Naive B cell (primary cell): ENCODE measurements at regions not wholly inside any gene's neighbourhood (a gene's known extent, or its start where the extent isn't known, plus 50 kb on each side); places are given as distances from the start of the nearest gene placed in this dataset.
"Not testable (repeated sequence)": the region's sequence is repeated elsewhere in the genome, so short reads cannot be mapped to it uniquely, and the experiment has no call there.

Source experiments
- ATAC-seq, 2 donors: fragments of 150-1000 bp; cut with Tn5 transposase; 2 replicates each; pipeline ENCODE4 v1.10.0; 2021; ENCODE audit warnings: low read depth in 2 of 2, mild to moderate bottlenecking in 2 of 2, moderate library complexity in 2 of 2
- DNase-seq: peaks from one replicate; pipeline ENCODE4 v3.0.0; 2022
- H3K27ac Mint-ChIP-seq, 6 donors: one replicate each; pipeline ENCODE4 v1.8.0; 2020 to 2022; ENCODE audit warnings: mild to moderate bottlenecking in 6 of 6, mixed read lengths in 6 of 6, moderate library complexity in 5 of 6, inconsistent platforms in 2 of 6
- H3K27me3 Mint-ChIP-seq, 3 donors: one replicate each; pipeline ENCODE4 v1.8.0; 2021 to 2022; ENCODE audit warnings: mixed read lengths in 3 of 3, mild to moderate bottlenecking in 1 of 3
- H3K36me3 Mint-ChIP-seq, 2 donors: one replicate each; pipeline ENCODE4 v1.8.0; 2020 to 2022; ENCODE audit warnings: mixed read lengths in 2 of 2, inconsistent platforms in 1 of 2, mild to moderate bottlenecking in 1 of 2
- H3K4me1 Mint-ChIP-seq, 3 donors: one replicate each; pipeline ENCODE4 v1.8.0; 2020 to 2022; ENCODE audit warnings: mixed read lengths in 3 of 3, inconsistent platforms in 1 of 3, mild to moderate bottlenecking in 1 of 3, moderate library complexity in 1 of 3
- H3K4me3 Mint-ChIP-seq, 8 donors: one replicate each; pipeline ENCODE4 v1.8.0; 2020 to 2022; ENCODE audit warnings: mild to moderate bottlenecking in 8 of 8, mixed read lengths in 8 of 8, moderate library complexity in 8 of 8, inconsistent platforms in 2 of 8
- H3K9me3 Mint-ChIP-seq, 7 donors: one replicate each; pipeline ENCODE4 v1.8.0; 2020 to 2022; ENCODE audit warnings: mixed read lengths in 7 of 7, mild to moderate bottlenecking in 5 of 7, inconsistent platforms in 2 of 7, moderate library complexity in 1 of 7

DNA sequence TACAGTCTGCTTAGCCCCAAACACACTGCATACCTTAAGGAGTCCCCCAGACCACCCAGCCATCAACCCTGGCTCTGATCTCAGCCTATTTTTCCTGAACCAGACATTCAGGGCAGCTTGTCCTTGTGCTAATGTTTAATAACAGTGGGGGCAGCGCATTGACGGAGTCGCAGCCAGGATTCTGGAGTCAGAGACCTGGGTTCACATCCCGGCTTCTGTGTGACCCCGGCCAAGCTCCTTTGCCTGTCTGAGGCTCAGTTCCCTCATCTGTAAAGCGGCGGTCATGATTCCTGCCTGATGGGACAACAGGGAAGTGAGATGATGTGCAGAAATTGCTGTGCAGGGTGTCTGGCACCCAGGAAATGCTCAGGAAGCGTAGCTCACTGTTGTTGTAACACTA, 63.1 kb downstream of the MATN1 start:
- H3K27me3 Mint-ChIP-seq: peaks cover 6 to 23% (median 20%) of the 10 kb centered on the region in 3 donors
- no peak for DNase-seq
- peaks cover 0 to 2% (median 0%) of the 10 kb centered on the region in 7 donors for H3K9me3 Mint-ChIP-seq
- H3K27ac Mint-ChIP-seq: no peak overlapping the region
- H3K36me3 Mint-ChIP-seq: no peaks in the 10 kb centered on the region
- no peak overlapping the region for H3K4me3 Mint-ChIP-seq
- H3K4me1 Mint-ChIP-seq: no peaks in the 10 kb centered on the region
- ATAC-seq: no peak

DNA sequence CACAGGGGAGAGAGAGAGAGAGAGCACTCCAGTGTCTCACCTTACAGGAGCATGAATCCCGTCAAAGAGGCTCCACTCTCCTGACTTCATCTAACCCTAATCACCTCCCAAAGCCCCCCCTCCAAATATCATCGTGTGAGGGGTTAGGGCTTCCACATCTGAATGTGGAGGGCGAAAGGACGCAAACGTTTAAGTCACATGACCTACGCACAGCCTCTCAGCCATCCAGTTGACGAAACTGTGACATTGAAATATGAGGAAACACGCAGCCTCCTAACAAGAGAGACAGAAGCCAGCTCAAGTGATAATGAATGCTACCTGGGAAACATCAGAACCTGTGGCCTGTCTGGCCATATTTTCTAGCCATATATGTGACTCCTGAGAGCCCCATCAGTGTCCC, 63.7 kb downstream of the MATN1 start:
- Mint-ChIP-seq H3K27ac (no peak overlapping the region), H3K9me3 (peaks cover 0 to 2% (median 0%) of the 10 kb centered on the region in 7 donors), H3K4me3 (no peak overlapping the region), H3K4me1 (no peaks in the 10 kb centered on the region), H3K27me3 (peaks cover 6 to 23% (median 20%) of the 10 kb centered on the region in 3 donors), H3K36me3 (no peaks in the 10 kb centered on the region)
- ATAC-seq (no peak), DNase-seq (no peak)

DNA sequence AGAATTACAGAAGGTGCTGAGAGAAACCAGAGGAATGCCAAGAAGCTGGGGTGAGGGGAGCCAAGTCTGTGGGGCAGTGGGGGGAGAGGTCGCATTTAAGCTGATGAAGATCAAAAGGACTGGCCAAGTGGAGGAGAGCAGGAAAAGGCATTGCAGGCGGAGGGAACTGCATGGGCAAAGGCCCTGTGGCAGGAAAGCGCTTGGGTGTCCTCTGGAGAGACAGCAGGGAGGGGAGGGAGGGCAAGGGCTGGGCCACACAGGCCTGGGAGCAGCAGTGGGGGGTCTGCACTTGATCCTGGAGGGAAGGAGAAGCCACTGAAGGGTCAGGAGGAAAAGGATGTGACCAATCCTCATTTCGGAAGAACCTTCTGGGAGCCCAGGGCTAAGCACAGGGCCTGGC, 65.0 kb downstream of the MATN1 start:
- H3K27ac Mint-ChIP-seq, H3K36me3 Mint-ChIP-seq, H3K9me3 Mint-ChIP-seq, H3K4me3 Mint-ChIP-seq, ATAC-seq, H3K4me1 Mint-ChIP-seq, DNase-seq: not testable (repeated sequence)
- H3K27me3 Mint-ChIP-seq: peaks cover 6 to 23% (median 20%) of the 10 kb centered on the region in 3 donors

DNA sequence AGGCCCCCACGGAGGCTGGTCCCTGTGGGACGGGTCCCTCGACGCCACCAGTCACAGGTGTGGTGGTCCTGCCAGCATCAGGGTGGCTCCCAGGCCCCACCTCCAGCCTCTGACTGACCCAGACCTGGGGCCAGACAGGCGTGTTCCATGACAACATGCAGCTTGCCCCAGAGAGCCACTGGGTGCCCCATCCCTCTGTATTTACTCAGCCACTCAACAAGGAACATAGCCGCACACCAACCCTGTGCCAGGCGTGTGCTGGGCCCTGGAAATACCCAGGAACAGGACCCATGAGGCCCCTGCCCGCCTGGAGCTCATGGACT, 65.4 kb downstream of the MATN1 start:
- Mint-ChIP-seq H3K4me3 (no peak overlapping the region), H3K27ac (no peak overlapping the region), H3K36me3 (no peaks in the 10 kb centered on the region), H3K27me3 (peaks cover 6 to 21% (median 20%) of the 10 kb centered on the region in 3 donors), H3K4me1 (no peaks in the 10 kb centered on the region), H3K9me3 (no peaks in the 10 kb centered on the region)
- DNase-seq (no peak), ATAC-seq (no peak)

DNA sequence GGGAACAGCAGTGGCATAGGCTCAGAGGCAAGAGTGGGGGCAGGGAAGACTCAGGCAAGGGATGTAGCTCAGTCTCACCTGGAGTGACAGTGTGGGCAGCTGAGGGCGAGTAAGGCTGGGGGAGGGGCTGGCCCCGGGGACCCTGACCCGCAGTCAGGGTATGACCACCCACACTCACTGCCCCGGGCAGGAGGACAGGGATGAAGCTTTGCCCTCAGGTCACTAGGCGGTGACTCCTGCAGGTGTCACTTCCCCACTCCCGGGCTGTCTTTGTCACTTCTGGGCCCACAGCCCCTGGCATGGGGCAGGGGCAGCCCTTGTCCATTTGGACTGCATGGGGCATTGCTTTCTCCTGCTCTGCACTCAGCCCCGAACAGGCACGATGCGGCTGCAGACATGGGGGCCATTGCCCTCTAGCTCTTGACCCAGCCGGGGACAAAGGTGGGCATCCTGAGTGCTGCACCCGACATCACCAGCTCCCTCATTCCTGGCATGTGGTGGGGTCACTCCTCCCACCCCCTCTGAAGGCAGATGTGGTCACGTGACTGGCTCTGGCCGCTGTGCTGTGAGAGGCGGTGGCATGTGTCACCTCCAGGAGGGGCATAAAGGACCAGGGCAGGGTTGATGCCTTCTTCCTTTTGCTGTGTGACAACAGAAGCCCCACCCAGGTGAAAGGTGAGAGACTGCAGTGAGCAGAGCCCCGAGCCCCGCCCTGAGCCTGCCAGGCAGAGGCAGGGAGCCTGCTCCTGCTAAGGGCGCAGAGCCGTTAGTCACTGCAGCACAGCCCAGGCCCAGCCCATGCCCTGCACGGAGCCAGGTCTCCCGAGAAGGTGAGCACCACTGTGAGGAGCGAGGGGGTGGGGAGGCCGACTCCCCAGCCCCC, 66.0 kb downstream of the MATN1 start:
- Mint-ChIP-seq H3K4me1 (no peaks in the 10 kb centered on the region), H3K27ac (no peak overlapping the region)
- ATAC-seq: no peak

DNA sequence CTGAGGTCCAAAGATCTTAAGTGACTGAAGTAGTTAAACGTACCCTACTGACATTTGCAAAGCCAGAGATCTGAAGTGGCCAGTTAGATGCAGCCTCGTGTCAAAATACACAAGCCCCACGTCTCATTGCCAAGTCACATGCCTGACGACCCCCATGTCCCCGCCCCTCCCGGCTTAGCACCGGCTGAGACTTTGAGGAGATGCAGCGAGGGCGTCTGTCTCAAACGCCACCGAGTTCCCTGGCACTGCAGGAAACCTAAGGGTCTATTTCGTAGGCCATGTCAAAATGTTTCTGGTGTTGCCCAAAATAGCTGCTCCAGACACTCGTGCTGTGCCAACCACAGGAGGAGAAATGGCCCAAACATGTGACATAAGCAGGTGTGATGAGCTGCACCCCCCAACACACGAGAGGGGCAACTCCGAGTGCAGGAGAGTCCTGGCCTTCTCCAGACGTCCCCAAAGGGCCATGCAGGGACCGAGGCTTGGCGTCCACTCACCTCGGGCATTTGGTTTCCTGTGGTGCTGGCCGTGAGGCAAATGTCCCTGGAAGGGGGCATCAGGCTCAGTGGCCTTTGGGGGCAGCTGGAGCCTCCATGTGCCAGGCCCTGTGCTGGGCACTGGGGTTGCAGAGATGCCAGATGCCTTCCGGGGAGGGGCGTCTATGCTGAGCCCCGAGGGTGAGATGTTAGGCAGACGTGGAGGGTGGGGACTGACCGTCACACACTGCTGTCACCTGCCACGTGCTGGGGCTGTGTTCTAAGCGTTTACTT, 67.0 kb downstream of the MATN1 start:
- Mint-ChIP-seq H3K9me3 (peaks cover 0 to 2% (median 0%) of the 10 kb centered on the region in 7 donors), H3K4me3 (no peak overlapping the region), H3K4me1 (no peaks in the 10 kb centered on the region), H3K36me3 (no peaks in the 10 kb centered on the region), H3K27ac (no peak overlapping the region), H3K27me3 (peaks cover 6 to 30% (median 26%) of the 10 kb centered on the region in 3 donors)
- ATAC-seq (no peak), DNase-seq (no peak)

More for the DNA sequence above, 66.0 kb downstream of the MATN1 start:
- no peaks in the 10 kb centered on the region for H3K36me3 Mint-ChIP-seq
- peaks cover 6 to 23% (median 16%) of the 10 kb centered on the region in 3 donors for H3K27me3 Mint-ChIP-seq
- H3K4me3 Mint-ChIP-seq: no peak overlapping the region
- peaks cover 0 to under 1% (median 0%) of the 10 kb centered on the region in 7 donors for H3K9me3 Mint-ChIP-seq
- DNase-seq: no peak

DNA sequence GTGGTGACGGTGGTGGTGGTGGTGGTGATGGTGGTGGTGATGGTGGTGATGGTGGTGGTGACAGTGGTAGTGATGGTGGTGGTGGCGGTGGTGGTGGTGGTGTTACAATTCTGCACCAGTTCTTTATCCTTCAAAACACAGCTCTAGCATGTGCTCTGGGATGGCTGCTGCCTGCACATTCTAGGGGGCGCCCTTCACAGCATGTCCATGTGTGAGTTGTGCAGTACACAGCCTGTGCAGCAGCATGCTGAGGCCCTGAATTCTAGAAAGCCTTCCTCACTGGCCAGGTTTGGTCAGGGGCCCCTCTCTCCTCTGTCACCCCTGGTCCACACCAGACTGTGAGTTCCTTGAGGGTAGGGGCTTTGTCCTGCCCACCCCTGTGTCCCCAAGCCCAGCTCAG, 67.7 kb downstream of the MATN1 start:
- no peak overlapping the region for H3K4me3 Mint-ChIP-seq
- H3K27me3 Mint-ChIP-seq: peaks cover 6 to 34% (median 30%) of the 10 kb centered on the region in 3 donors
- H3K9me3 Mint-ChIP-seq: peaks cover 0 to 2% (median 0%) of the 10 kb centered on the region in 7 donors
- DNase-seq: no peak
- H3K36me3 Mint-ChIP-seq: no peaks in the 10 kb centered on the region
- ATAC-seq: no peak
- peaks cover 0 to 2% (median 0%) of the 10 kb centered on the region in 3 donors for H3K4me1 Mint-ChIP-seq
- no peak overlapping the region for H3K27ac Mint-ChIP-seq

DNA sequence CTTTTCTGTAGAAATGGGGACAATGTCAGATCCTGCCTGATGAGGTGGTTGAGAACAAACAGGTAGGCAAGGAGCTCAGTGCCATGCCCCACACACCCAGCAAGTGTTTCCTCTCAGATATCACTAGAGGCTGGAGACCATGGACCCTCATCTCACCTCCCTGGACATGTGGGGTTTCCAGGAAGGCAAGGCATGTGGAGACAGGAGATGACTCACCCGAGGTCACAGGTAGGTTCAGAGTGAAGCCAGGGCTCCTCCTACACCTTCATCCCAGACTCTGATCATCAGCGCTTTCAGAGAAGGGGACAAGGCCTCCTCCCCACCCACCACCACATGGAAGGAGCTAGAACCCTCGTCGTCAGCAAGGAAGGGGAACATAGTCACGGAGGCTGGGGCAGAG, 69.2 kb downstream of the MATN1 start:
- Mint-ChIP-seq H3K36me3 (no peaks in the 10 kb centered on the region), H3K27me3 (peaks cover 19 to 43% (median 42%) of the 10 kb centered on the region in 3 donors), H3K9me3 (peaks cover 0 to 2% (median 0%) of the 10 kb centered on the region in 7 donors), H3K4me1 (peaks cover 0 to 15% (median 3%) of the 10 kb centered on the region in 3 donors), H3K27ac (peak overlapping the region in 2 of 6 donors; percentile 24 to 49), H3K4me3 (no peak overlapping the region)
- ATAC-seq (no peak), DNase-seq (no peak)

DNA sequence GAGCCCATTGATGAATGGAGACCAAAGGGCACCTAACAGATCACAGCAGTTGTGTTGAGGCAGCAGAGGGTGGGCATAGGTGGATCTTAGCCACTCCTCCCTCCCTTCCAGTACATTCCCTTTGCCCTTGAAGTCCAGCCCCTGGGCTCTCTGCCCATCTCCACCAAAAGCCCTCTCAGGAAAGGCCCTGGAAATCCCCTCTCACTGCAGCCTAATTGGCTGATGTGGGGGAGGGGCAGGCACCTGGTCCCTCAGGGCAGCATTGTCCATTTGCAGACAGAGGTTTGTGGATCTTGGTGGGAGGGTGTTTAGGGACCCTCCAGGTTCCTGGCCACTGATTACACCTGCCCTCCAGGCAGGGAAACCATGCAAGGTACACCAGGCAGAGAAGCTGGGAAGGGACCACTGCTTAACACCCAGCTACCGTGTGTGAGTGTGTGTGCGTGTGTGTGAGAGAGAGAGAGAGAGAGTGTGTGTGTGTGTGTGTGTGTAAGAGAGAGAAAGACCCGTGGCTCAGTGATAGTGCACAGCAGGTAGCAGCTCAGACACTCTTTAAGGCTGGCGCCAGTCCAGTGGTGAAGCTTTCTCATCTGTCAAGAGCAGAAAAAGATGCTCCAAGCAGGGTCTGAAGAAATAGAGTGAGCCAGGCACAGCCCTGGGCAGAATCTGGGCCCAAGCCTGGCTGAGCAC, 71.1 kb downstream of the MATN1 start:
- peaks cover 0 to 2% (median 0%) of the 10 kb centered on the region in 7 donors for H3K9me3 Mint-ChIP-seq
- H3K4me3 Mint-ChIP-seq: no peak overlapping the region
- H3K4me1 Mint-ChIP-seq: peaks cover 0 to 15% (median 3%) of the 10 kb centered on the region in 3 donors
- H3K36me3 Mint-ChIP-seq: no peaks in the 10 kb centered on the region
- ATAC-seq (no peak), DNase-seq (no peak)
- no peak overlapping the region for H3K27ac Mint-ChIP-seq
- H3K27me3 Mint-ChIP-seq: peaks cover 20 to 48% (median 47%) of the 10 kb centered on the region in 3 donors

DNA sequence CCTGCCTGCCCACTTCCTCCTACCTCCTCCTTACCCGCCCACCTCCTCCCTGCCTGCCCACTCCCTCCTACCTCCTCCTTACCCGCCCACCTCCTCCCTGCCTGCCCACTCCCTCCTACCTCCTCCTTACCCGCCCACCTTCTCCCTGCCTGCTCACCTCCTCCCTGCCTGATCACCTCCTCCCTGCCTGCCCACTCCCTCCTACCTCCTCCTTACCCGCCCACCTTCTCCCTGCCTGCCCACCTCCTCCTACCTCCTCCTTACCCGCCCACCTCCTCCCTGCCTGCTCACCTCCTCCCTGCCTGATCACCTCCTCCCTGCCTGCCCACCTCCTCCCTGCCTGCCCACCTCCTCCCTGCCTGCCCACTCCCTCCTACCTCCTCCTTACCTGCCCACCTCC, 72.0 kb downstream of the MATN1 start:
- H3K36me3 Mint-ChIP-seq, DNase-seq, H3K9me3 Mint-ChIP-seq, H3K4me3 Mint-ChIP-seq, H3K27ac Mint-ChIP-seq, ATAC-seq: not testable (repeated sequence)
- Mint-ChIP-seq H3K4me1 (peaks cover 0 to 15% (median 3%) of the 10 kb centered on the region in 3 donors), H3K27me3 (peaks cover 20 to 52% (median 49%) of the 10 kb centered on the region in 3 donors)

DNA sequence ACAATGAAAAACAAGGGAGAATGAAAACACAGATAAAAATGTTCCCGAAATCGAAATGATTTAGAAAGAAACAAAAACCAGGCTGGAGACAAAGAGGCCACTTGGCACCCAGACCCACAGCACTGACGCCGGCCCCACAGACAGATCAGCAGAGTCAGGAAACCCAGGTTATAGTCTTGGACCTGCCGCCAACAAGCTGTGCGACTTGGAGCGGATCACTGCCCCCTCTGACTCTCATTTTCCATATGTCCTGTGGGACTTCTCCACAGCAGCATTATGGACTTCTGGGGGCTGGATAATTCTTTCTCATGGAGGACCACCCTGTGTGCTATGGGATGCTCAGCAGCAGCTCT, 72.4 kb downstream of the MATN1 start:
- H3K36me3 Mint-ChIP-seq: peaks cover 0 to 3% of the 10 kb centered on the region in 2 donors
- peaks cover 0 to 15% (median 3%) of the 10 kb centered on the region in 3 donors for H3K4me1 Mint-ChIP-seq
- no peak overlapping the region for H3K27ac Mint-ChIP-seq
- H3K9me3 Mint-ChIP-seq: peaks cover 0 to 2% (median 0%) of the 10 kb centered on the region in 7 donors
- ATAC-seq (no peak), DNase-seq (no peak)
- H3K4me3 Mint-ChIP-seq: no peak overlapping the region
- H3K27me3 Mint-ChIP-seq: peaks cover 22 to 56% (median 54%) of the 10 kb centered on the region in 3 donors

DNA sequence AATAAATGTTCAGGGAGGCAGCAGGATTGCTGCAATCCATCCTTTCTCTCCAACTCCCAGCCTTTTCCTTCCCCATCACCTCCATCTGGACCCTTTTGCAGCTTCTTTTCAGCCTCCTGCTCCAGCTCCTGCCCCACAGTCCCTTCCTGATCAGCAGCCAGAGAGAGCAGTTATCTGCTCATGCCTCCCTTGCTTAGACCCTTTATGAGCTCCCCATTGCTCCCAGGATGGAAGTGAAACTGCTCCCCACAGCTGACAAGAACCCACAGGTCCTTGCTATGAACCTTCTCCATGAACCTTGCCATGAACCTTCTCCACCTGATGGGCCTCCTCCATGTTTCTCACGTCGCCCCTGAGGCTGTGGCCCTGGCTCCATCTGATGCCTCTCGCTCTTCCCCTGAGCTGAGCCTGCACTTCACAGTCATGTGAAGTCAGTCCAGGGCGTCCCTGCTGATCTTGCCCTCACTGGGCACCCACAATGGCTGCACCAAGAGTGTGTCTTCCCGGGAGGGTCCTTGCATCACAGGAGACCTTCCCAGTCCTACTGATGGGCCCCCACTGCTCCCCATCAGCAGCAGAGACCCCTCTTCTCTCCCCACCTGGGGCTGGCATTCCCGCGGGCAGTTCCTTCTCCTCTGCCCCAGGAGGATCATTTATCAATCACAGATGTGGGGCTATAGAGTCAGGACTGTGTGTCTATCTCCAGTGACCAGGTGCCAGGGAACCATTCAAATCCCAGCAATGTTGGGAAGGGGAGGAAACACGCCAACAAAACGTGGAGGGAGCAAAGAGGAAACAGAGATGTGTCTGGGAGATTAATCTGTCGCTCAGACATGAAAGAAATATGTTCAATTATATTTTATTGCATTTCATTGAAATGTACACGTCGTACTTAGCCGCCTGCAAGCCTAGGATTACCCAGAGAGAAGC, 73.1 kb downstream of the MATN1 start:
- DNase-seq (no peak), ATAC-seq (no peak)
- peaks cover 0 to 10% of the 10 kb centered on the region in 2 donors for H3K36me3 Mint-ChIP-seq
- H3K27ac Mint-ChIP-seq: peak overlapping the region in 1 of 6 donors; percentile 3
- H3K9me3 Mint-ChIP-seq: peaks cover 0 to 4% (median 0%) of the 10 kb centered on the region in 7 donors
- H3K4me1 Mint-ChIP-seq: peaks cover 0 to 15% (median 3%) of the 10 kb centered on the region in 3 donors
- peaks cover 28 to 63% (median 60%) of the 10 kb centered on the region in 3 donors for H3K27me3 Mint-ChIP-seq
- no peak overlapping the region for H3K4me3 Mint-ChIP-seq
